Effector memory CD8-positive, alpha-beta T cell (primary cell): ENCODE measurements at regions not wholly inside any gene's neighbourhood (a gene's known extent, or its start where the extent isn't known, plus 50 kb on each side); places are given as distances from the start of the nearest gene placed in this dataset.

Experiments used
- ATAC-seq: fragments of 150-1000 bp; cut with Tn5 transposase; replicated peaks from 2 replicates; pipeline ENCODE4 v1.10.0; 2021; ENCODE audit warnings: mild to moderate bottlenecking, moderate library complexity
- DNase-seq, 3 experiments: peaks; one replicate each; pipeline ENCODE4 v3.0.0; 2021
- H3K27ac Mint-ChIP-seq, 2 donors: one replicate each; pipeline ENCODE4 v1.8.0; 2022; ENCODE audit warnings: mild to moderate bottlenecking in 2 of 2, mixed read lengths in 2 of 2, moderate library complexity in 2 of 2
- H3K27me3 Mint-ChIP-seq, 2 donors: one replicate each; pipeline ENCODE4 v1.8.0; 2022; ENCODE audit warnings: mixed read lengths in 2 of 2
- H3K36me3 Mint-ChIP-seq: one replicate; pipeline ENCODE4 v1.8.0; 2022; ENCODE audit warnings: mild to moderate bottlenecking, moderate library complexity, mixed read lengths; ENCODE audit not compliant: insufficient read depth
- H3K4me1 Mint-ChIP-seq, 2 donors: one replicate each; pipeline ENCODE4 v1.8.0; 2022; ENCODE audit warnings: low read depth in 2 of 2, mixed read lengths in 2 of 2
- H3K4me3 Mint-ChIP-seq, 2 donors: one replicate each; pipeline ENCODE4 v1.8.0; 2022; ENCODE audit warnings: mild to moderate bottlenecking in 2 of 2, mixed read lengths in 2 of 2, moderate library complexity in 2 of 2
- H3K9me3 Mint-ChIP-seq, 2 donors: one replicate each; pipeline ENCODE4 v1.8.0; 2022; ENCODE audit warnings: mixed read lengths in 2 of 2

DNA sequence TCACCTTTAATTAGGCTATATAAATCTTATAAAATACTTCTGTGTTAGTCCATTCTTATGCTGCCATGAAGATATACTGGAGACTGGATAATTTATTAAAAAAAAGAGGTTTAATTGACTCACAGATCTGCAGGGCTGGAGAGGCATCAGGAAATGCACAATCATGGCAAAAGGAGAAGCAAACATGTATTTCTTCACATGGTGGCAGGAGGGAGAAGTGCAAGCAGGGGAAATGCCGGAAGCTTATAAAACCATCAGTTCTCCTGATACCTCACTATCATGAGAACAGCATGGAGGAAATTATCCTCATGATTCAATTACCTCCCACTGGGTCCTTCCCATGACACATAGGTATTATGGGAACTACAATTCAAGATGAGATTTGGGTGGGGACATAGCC, 504.4 kb downstream of the RIT2 start:
- Mint-ChIP-seq H3K4me1 (no peaks in the 10 kb centered on the region), H3K27me3 (no peaks in the 10 kb centered on the region), H3K9me3 (peaks cover 7 to 10% of the 10 kb centered on the region in 2 donors), H3K4me3 (no peak overlapping the region), H3K27ac (no peak overlapping the region), H3K36me3 (no peaks in the 10 kb centered on the region)
- DNase-seq = no peak
- ATAC-seq = no peak

DNA sequence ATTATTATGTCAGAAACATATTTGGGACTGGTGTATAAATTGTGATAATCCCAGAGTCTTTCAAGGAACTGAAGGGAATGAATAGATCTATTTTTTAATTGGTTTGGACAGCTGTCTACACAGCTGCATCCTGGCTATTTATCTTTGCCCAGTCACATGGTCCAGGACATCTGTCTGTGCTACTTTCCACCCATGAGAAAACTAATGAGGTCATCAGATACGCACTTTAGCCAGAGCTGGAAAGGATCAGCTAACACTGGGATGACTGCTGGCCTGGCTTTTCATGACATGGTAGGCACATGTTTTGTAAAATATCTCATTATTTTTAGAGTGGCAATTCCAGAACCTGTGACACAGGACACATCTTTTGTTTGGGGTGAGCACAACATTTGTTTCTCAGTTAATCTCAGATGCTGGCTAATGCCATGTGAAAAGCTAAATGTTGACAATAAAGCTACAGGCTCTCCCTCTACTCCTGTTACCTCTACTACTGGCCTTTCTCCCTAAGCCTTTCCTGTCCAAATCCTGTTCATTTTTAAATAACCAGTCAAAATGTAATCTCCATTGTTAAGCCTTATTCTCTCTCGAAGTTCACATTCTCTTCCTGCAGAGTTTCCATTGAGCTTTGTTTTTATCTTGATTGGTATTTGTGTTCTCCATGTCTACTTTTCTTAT, 500.7 kb downstream of the RIT2 start:
- H3K4me3 Mint-ChIP-seq = no peak overlapping the region
- no peak for ATAC-seq

DNA sequence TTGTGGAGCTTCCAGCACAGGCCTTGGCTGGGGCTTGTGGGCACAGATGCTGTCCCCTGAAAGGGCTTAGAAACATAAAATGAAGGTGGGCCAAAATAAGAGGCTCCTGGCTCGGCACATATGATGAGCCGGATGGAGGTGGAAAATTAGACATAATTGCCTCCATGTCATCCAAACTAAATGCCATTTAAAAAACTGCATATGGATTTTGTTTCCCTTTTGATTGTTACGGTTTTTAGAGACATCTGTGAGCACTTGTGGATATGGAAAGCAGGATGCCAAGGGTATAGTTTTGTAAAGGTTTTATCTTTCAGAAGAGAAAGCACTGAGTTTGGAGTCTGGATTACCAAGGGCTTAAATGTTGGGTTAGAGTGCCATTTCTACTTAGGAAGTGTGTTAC, 498.3 kb downstream of the RIT2 start:
- Mint-ChIP-seq H3K4me3 (no peak overlapping the region), H3K36me3 (no peaks in the 10 kb centered on the region), H3K27ac (no peak overlapping the region), H3K27me3 (no peaks in the 10 kb centered on the region), H3K4me1 (no peaks in the 10 kb centered on the region), H3K9me3 (peaks cover 0 to 10% of the 10 kb centered on the region in 2 donors)
- ATAC-seq (no peak), DNase-seq (no peak)

More for the DNA sequence above, 500.7 kb downstream of the RIT2 start:
- Mint-ChIP-seq H3K4me1 (no peaks in the 10 kb centered on the region), H3K27ac (no peak overlapping the region), H3K9me3 (peaks cover 0 to 11% of the 10 kb centered on the region in 2 donors), H3K27me3 (no peaks in the 10 kb centered on the region), H3K36me3 (no peaks in the 10 kb centered on the region)
- DNase-seq = no peak

DNA sequence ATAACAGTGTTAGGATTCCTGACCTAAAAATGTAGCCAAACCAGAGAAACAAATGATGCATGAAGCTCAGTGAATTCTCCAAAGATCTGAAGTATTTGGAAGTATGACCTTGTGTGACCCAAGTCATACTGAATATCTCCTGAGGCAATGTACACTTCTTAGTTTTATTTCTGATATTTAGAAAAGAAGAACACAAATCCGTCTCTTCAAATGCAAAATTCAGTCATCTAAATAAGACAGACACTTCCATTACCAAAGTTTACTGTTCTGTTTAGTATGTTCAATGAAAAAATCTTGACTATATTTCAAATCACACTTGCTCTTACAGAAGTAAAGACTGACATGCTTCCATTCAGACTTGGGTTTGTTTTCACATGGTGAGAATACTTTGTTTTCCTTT, 495.7 kb downstream of the RIT2 start:
- no peak for ATAC-seq
- H3K36me3 Mint-ChIP-seq = no peaks in the 10 kb centered on the region
- H3K27me3 Mint-ChIP-seq = no peaks in the 10 kb centered on the region
- no peak overlapping the region for H3K4me3 Mint-ChIP-seq
- H3K4me1 Mint-ChIP-seq = no peaks in the 10 kb centered on the region
- DNase-seq = no peak
- H3K9me3 Mint-ChIP-seq = peaks cover 3 to 9% of the 10 kb centered on the region in 2 donors
- H3K27ac Mint-ChIP-seq = no peak overlapping the region

DNA sequence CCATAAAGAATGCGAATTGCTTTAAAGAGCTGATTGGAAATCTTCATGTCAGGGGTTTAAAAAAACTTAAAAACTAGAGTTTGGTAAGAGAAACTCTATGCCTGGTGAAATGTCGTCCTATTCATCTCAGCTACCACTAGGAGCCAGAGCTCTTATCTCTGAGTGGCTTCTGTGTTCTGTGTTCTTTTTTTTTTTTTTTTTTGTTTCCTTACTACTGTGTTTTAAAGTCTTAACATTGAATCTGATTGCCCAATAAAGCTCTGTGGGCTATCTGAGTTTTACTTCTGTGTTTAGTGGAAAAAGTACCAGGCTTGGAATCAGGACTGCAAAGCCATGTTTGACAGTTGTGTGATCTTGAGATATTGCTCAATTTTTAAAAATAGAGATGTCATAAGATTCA, 494.8 kb downstream of the RIT2 start:
- Mint-ChIP-seq H3K4me1 (no peaks in the 10 kb centered on the region), H3K27ac (no peak overlapping the region), H3K9me3 (peaks cover 11 to 12% of the 10 kb centered on the region in 2 donors), H3K4me3 (no peak overlapping the region), H3K36me3 (no peaks in the 10 kb centered on the region), H3K27me3 (no peaks in the 10 kb centered on the region)
- no peak for DNase-seq
- ATAC-seq = no peak

DNA sequence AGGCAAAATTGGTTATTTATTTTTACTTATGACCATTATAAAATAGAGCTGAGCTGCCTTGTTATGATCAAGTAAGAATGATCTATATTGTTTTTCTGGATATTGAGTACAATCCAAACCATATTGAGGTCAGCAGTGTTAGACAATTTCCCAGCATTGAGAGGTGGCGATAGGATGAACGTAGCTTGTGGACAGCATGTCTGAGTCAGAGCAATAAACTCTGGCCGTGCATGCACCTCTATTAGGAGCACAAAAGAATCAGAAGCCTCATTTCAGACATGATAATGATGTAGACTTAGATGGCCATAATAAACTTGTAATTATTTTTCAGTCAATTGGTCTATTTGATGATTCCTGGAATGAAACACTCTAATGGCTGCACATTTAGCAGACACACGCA, 491.6 kb downstream of the RIT2 start:
- H3K4me3 Mint-ChIP-seq = no peak overlapping the region
- ATAC-seq (no peak), DNase-seq (no peak)
- H3K36me3 Mint-ChIP-seq = no peaks in the 10 kb centered on the region
- no peaks in the 10 kb centered on the region for H3K4me1 Mint-ChIP-seq
- no peaks in the 10 kb centered on the region for H3K27me3 Mint-ChIP-seq
- no peak overlapping the region for H3K27ac Mint-ChIP-seq
- H3K9me3 Mint-ChIP-seq = peaks cover 10 to 14% of the 10 kb centered on the region in 2 donors

DNA sequence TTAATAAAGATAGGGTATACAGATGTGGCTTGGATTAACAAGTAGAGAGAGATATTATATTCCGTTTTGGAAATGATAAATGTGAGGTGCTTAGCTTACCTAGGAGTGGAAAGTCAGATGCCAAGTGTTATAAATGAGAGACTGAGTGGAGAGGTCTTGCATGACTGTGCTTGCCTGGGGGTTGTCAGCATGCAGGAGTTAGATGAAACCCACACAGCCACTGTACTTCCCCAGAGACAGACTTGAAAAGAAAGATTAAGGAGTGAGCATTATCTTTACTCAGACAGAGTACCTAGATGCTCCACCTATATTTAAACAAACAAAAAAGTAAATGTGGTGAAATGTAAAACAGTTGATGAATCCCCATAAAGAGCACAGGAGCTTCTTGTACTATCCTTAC, 482.7 kb downstream of the RIT2 start:
- DNase-seq (no peak), ATAC-seq (no peak)
- H3K4me3 Mint-ChIP-seq = no peak overlapping the region
- H3K36me3 Mint-ChIP-seq = no peaks in the 10 kb centered on the region
- H3K27ac Mint-ChIP-seq = no peak overlapping the region
- H3K9me3 Mint-ChIP-seq = peaks cover 9 to 13% of the 10 kb centered on the region in 2 donors
- no peaks in the 10 kb centered on the region for H3K27me3 Mint-ChIP-seq
- no peaks in the 10 kb centered on the region for H3K4me1 Mint-ChIP-seq

DNA sequence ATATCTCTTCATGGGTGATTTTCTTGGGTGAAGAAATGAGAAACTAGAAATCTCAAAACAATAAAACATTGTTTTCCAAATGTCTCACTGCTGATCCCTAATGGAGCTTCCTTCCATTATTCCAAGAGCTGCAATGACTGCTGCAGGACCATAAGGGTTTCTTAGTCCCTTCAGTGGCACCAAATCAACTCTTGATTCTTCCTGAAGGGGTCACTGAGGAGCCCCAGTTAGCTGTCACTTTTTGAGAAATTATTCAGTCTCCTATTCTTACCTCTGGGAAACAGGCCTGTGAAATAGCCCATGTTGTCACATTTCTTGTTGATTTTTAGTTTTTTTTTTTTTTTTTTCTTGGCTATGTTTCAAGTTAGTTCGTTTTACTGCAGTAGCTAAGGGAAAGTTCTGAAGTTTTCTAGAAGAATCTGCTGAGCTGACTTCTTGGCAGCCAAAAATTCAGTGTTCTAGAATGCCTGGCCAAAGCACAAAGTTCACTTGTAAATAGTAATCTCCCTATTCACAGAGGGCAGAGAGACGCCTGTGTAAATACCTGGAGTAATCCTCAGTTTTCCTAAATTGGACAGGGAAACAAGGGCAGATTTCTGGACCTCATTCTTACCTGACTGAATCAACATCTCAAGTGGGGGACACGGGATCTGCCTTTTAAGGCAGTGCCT, 480.0 kb downstream of the RIT2 start:
- H3K27me3 Mint-ChIP-seq = no peaks in the 10 kb centered on the region
- ATAC-seq (no peak), DNase-seq (no peak)
- no peaks in the 10 kb centered on the region for H3K36me3 Mint-ChIP-seq
- no peak overlapping the region for H3K4me3 Mint-ChIP-seq
- peaks cover 6 to 13% of the 10 kb centered on the region in 2 donors for H3K9me3 Mint-ChIP-seq
- H3K27ac Mint-ChIP-seq = no peak overlapping the region
- no peaks in the 10 kb centered on the region for H3K4me1 Mint-ChIP-seq

DNA sequence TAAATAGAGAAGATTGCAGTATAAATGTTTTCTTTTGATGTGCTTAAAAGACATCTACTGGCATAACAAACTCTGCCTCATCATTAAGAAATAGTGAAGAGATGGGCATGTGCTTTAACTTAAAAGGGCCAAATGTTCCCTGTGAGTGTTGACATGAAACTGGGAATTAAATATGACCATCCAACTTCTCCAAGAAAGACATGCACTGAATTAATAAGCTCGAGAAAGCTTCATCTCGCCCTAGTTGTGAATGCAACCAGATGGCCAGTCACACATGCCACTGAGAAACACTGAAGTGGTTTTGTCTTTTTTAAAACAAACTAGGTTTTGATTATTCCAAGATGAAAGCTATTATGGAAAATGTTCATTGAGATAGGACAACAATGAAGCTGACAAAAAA, 479.2 kb downstream of the RIT2 start:
- ATAC-seq (no peak), DNase-seq (no peak)
- no peaks in the 10 kb centered on the region for H3K27me3 Mint-ChIP-seq
- H3K4me1 Mint-ChIP-seq = no peaks in the 10 kb centered on the region
- no peak overlapping the region for H3K27ac Mint-ChIP-seq
- peaks cover 6 to 10% of the 10 kb centered on the region in 2 donors for H3K9me3 Mint-ChIP-seq
- no peak overlapping the region for H3K4me3 Mint-ChIP-seq
- H3K36me3 Mint-ChIP-seq = no peaks in the 10 kb centered on the region

DNA sequence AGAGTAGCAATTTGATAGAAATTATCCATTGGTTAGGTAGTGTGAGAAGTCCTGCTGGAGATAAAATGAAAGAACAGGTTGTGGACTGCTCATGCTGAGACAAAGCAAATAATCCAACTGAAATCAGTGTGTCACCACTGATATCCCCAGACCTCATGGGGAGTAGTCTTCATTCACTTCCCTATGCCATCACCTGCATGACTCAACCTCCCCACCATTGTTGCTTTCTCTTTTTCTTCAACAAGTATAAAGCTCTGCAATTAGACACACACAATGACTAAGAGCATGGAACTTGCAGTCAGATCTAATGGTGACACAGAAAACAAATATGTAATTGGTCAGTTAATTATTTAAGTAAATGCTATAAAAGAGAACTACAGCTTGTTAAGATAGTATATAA, 475.3 kb downstream of the RIT2 start:
- Mint-ChIP-seq H3K4me1 (no peaks in the 10 kb centered on the region), H3K9me3 (peaks cover 0 to 4% of the 10 kb centered on the region in 2 donors), H3K4me3 (no peak overlapping the region), H3K27ac (no peak overlapping the region), H3K27me3 (no peaks in the 10 kb centered on the region), H3K36me3 (no peaks in the 10 kb centered on the region)
- DNase-seq = no peak
- ATAC-seq = no peak

DNA sequence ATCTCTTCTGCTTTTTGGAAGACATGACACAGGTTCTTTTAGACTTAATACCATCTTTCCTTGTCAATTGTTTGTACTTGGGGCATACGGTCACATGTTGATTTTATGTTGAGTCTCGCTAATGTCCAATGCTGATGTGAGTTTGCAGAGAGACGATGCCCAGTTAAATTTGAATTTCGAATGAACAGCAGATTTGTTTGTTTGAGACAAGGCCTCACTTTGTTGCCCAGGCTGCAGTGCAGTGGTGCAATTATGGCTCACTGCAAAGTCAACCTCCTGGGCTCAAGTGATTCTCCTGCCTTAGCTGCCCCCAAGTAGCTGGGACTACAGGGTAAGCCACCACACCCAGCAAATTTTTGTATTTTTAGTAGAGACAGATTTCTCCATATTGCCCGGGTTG, 473.5 kb downstream of the RIT2 start:
- H3K4me3 Mint-ChIP-seq = no peak overlapping the region
- DNase-seq (no peak), ATAC-seq (no peak)
- no peaks in the 10 kb centered on the region for H3K27me3 Mint-ChIP-seq
- no peaks in the 10 kb centered on the region for H3K4me1 Mint-ChIP-seq
- no peak overlapping the region for H3K27ac Mint-ChIP-seq
- no peaks in the 10 kb centered on the region for H3K36me3 Mint-ChIP-seq
- peaks cover 0 to 4% of the 10 kb centered on the region in 2 donors for H3K9me3 Mint-ChIP-seq

DNA sequence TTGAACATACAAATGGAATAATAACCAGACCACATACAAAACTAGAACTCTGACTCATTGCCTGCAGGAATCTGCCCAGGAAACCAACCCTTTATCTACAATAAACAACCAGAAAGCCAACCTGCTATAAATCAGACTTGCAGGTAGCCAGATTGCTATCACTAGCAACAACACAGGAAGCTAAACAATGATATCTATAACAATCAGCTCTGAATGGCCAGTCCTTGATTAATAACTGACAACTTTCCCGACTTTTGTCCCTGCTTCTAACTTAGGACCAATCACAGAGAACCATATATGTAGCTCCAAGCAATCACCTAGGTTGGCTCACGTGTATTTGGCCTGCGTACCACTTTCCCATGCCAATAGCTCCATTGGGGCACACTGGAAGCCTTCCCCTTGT, 470.8 kb downstream of the RIT2 start:
- no peak for DNase-seq
- Mint-ChIP-seq H3K4me1 (no peaks in the 10 kb centered on the region), H3K27ac (no peak overlapping the region), H3K4me3 (no peak overlapping the region), H3K27me3 (no peaks in the 10 kb centered on the region), H3K36me3 (no peaks in the 10 kb centered on the region), H3K9me3 (peaks cover 3 to 4% of the 10 kb centered on the region in 2 donors)
- no peak for ATAC-seq

DNA sequence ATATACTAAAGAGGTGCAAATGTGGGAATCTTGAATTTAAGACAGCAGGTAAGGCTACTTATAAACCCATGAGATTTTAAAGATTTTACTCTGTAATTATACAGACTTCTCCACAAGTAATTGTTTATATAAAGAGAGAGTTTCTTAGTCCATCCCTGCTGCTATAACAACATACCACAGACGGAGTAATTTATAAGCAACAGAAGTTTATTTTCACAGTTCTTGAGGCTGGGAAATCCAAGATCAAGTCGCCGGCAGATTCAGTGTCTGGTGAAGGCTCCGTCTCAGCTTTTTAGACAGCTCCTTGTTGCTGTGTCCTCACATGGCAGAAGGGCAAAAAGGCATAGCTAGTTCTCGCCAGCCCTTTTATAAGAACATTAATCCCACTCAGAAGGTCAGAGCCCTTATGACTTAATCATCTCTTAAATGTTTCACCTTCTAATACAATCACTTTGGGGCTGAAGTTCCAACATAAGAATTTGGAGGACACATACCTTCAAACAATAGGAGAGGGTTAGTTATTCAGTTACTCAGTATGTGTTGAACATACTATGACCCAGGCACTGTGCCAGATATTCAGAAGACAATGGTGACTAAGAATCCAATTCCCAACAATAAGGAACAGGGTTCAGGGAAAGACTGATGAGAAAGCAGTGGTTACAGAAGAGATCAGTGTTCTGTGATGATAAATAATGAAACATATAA, 466.0 kb downstream of the RIT2 start:
- DNase-seq = no peak
- no peaks in the 10 kb centered on the region for H3K27me3 Mint-ChIP-seq
- H3K36me3 Mint-ChIP-seq = no peaks in the 10 kb centered on the region
- no peak overlapping the region for H3K27ac Mint-ChIP-seq
- H3K4me1 Mint-ChIP-seq = no peaks in the 10 kb centered on the region
- ATAC-seq = no peak
- H3K9me3 Mint-ChIP-seq = peaks cover 6 to 8% of the 10 kb centered on the region in 2 donors
- H3K4me3 Mint-ChIP-seq = no peak overlapping the region

DNA sequence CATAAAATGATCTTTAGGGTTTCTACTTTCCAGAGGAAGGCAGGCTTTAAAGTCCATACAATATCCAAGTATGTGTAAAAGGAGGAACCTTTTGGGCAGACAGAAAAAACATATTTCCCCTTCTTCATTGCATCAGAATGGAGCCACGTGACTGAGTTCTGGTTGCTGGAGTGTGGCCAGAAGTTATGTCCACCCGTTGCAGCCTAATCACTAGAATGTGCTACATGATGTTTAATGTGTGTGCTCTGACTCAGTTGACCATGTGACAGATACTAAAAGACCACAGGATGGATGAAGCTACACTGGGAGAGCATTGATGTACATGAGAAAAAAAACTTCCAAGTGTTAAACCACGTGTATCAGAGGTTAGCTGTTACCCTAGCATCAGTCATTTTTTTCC, 460.9 kb downstream of the RIT2 start:
- Mint-ChIP-seq H3K27me3 (no peaks in the 10 kb centered on the region), H3K4me3 (no peak overlapping the region), H3K36me3 (no peaks in the 10 kb centered on the region), H3K9me3 (peaks cover 7 to 10% of the 10 kb centered on the region in 2 donors), H3K27ac (no peak overlapping the region), H3K4me1 (no peaks in the 10 kb centered on the region)
- ATAC-seq (no peak), DNase-seq (no peak)
